ENCODE measurements at regions not wholly inside any gene's neighbourhood (a gene's known extent, or its start where the extent isn't known, plus 50 kb on each side); places are given as distances from the start of the nearest gene placed in this dataset.

GRCh38 chr13:103395139-103395538 lies 328.9 kb upstream of the SLC10A2 start:
- no peak for TF ChIP-seq YY1 (IDR thresholded peaks at IDR 0.05; ENCODE audit: insufficient read depth, insufficient read length)
- TF ChIP-seq ZNF274 (IDR thresholded peaks at IDR 0.05; ENCODE audit: low read depth, low read length): no peak
